ENCODE measurements at regions not wholly inside any gene's neighbourhood (a gene's known extent, or its start where the extent isn't known, plus 50 kb on each side); places are given as distances from the start of the nearest gene placed in this dataset.
"Not testable (repeated sequence)": the region's sequence is repeated elsewhere in the genome, so short reads cannot be mapped to it uniquely, and the experiment has no call there.

DNA sequence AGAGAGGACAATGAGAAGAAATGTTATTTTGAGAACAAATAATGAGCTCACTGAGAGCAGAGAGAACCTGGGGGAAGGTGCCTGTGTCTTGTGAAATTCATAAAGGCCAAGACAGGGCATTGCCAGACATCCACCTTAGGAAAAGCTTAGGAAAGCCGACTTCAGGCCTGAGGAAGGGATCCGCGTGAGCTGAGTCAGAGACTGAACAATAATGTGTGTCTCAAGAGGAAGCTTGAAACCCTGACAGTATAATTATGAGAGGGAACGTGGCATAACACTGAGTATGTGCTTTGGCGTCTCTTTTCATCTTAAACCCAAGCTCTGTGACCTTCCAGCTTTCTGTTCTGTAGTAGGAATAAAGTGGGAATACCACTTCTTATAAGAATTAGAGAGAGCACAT is 307.2 kb downstream of the ACTR3B start:
- no peaks in the 10 kb centered on the region for H3K36me3 ChIP-seq (replicated peaks)
- TF ChIP-seq, protein P1, sequence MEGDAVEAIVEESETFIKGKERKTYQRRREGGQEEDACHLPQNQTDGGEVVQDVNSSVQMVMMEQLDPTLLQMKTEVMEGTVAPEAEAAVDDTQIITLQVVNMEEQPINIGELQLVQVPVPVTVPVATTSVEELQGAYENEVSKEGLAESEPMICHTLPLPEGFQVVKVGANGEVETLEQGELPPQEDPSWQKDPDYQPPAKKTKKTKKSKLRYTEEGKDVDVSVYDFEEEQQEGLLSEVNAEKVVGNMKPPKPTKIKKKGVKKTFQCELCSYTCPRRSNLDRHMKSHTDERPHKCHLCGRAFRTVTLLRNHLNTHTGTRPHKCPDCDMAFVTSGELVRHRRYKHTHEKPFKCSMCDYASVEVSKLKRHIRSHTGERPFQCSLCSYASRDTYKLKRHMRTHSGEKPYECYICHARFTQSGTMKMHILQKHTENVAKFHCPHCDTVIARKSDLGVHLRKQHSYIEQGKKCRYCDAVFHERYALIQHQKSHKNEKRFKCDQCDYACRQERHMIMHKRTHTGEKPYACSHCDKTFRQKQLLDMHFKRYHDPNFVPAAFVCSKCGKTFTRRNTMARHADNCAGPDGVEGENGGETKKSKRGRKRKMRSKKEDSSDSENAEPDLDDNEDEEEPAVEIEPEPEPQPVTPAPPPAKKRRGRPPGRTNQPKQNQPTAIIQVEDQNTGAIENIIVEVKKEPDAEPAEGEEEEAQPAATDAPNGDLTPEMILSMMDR (IDR thresholded peaks at IDR 0.05; ENCODE audit: low read depth, low read length, missing control alignments), result no peak
- H3K4me3 ChIP-seq (ENCODE audit: low read depth, low read length), result no peak overlapping the region
- no peaks in the 10 kb centered on the region for H3K27me3 ChIP-seq (replicated peaks)
- no peak overlapping the region for H3K27ac ChIP-seq
- DNase-seq, result no peak
- in situ Hi-C loops (cut with HindIII; ENCODE audit: low pct_ligation_motif_present, low sequenced_read_pairs), result no loop called here

DNA sequence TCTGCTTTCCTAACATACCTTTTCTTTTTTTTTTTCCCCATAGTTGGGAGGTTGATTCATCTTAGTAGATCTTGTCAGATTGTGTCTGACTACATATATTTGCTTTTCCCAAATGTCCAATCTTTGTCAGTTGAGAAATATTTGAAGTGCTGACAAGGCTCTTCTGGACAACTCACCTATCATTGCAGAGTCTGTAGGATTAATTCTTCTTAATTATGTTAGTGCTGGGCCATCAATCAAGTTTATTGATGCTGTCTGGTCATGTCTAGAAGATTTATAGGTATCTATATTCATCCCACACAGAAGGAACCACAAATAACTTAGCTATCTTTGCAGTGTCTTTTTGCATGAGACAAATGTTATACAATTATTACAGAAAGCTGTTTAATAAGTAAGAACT is 310.6 kb downstream of the ACTR3B start:
- Histone ChIP-seq H3K27ac (no peak overlapping the region), H3K36me3 (replicated peaks) (no peaks in the 10 kb centered on the region), H3K4me3 (ENCODE audit: low read depth, low read length) (no peak overlapping the region), H3K27me3 (replicated peaks) (no peaks in the 10 kb centered on the region)
- in situ Hi-C loops (cut with HindIII; ENCODE audit: low pct_ligation_motif_present, low sequenced_read_pairs), result no loop called here
- DNase-seq, result no peak
- TF ChIP-seq, protein P1 (IDR thresholded peaks at IDR 0.05; ENCODE audit: low read depth, low read length, missing control alignments), result no peak

DNA sequence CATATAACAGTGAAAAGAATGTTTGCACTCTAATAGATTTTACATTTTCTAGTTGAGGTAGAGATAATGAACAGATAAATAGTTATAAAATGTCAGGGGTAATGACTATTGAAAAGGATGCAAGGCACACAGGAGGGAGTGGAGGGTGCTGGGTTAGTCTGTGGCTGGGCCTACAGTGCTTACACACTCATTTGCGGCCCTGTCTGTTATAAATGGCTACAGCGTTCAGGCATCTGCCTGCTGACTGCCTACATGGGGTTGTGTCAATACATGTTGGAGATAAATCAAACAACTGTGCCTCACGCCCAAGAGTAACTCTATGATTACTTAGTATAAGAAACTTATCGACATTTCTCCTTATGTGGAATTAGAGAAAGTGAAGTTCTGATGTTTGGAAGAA is 313.3 kb downstream of the ACTR3B start:
- no peaks in the 10 kb centered on the region for H3K27me3 ChIP-seq (replicated peaks)
- no peaks in the 10 kb centered on the region for H3K36me3 ChIP-seq (replicated peaks)
- no peak overlapping the region for H3K4me3 ChIP-seq (ENCODE audit: low read depth, low read length)
- H3K27ac ChIP-seq, result no peak overlapping the region
- TF ChIP-seq, protein P1 (IDR thresholded peaks at IDR 0.05; ENCODE audit: low read depth, low read length, missing control alignments), result no peak
- no peak for DNase-seq
- in situ Hi-C loops (cut with HindIII; ENCODE audit: low pct_ligation_motif_present, low sequenced_read_pairs), result no loop called here

DNA sequence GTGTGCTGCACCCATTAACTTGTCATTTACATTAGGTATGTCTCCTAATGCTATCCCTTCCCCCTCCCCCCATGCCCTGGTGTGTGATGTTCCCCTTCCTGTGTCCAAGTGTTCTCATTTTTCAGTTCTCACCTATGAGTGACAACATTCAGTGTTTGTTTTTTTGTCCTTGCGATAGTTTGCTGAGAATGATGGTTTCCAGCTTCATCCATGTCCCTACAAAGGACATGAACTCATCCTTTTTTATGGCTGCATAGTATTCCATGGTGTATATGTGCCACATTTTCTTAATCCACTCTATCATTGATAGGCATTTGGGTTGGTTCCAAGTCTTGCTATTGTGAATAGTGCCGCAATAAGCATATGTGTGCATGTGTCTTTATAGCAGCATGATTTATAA is 316.7 kb downstream of the ACTR3B start:
- H3K27ac ChIP-seq; H3K4me3 ChIP-seq (ENCODE audit: low read depth, low read length); H3K27me3 ChIP-seq (replicated peaks); DNase-seq; in situ Hi-C loops (cut with HindIII; ENCODE audit: low pct_ligation_motif_present, low sequenced_read_pairs); H3K36me3 ChIP-seq (replicated peaks): not testable (repeated sequence)

DNA sequence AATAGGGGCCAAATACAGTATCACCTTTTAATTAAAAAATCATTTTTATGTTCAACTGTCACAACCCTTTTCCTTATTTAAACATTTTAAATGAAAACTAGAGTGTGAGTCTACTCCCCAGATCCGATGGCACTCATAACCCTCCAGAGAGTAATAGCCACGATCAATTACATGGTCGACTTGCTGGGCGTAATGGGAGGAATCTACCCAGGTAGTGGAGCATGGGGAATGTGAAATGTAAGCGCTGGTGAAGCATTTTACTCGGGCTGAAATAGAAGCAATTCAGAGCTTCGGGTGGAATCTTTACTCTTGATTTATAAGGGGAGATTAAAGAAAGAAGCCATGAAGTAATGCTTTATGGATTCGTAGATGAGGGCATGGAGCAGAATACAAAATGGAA is 321.9 kb downstream of the ACTR3B start:
- TF ChIP-seq, protein P1 (IDR thresholded peaks at IDR 0.05; ENCODE audit: low read depth, low read length, missing control alignments), result no peak
- H3K27me3 ChIP-seq (replicated peaks), result no peaks in the 10 kb centered on the region
- H3K36me3 ChIP-seq (replicated peaks), result no peaks in the 10 kb centered on the region
- in situ Hi-C loops (cut with HindIII; ENCODE audit: low pct_ligation_motif_present, low sequenced_read_pairs), result no loop called here
- no peak for DNase-seq
- H3K27ac ChIP-seq, result no peak overlapping the region
- no peak overlapping the region for H3K4me3 ChIP-seq (ENCODE audit: low read depth, low read length)

DNA sequence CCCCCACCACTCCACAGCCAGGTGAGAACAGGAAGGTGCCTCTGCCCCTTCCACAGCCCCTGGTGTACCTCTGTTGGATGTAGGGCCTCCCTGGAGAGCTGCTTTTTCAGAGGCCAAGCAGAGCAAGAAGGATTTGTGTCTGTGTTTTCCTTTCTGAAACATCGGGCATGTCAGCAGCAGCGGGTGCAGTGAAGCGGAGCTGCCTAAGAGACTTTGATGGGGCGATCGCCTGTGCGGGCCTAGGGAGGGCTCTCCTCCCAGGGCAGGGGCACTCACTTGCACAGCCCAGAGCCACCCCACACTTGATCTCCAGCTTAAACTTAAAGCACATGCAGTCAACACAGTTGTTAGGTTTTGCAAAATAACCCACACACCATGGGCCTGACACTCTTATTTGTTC is 324.7 kb downstream of the ACTR3B start:
- no peaks in the 10 kb centered on the region for H3K27me3 ChIP-seq (replicated peaks)
- DNase-seq, result no peak
- no peaks in the 10 kb centered on the region for H3K36me3 ChIP-seq (replicated peaks)
- no peak overlapping the region for H3K4me3 ChIP-seq (ENCODE audit: low read depth, low read length)
- in situ Hi-C loops (cut with HindIII; ENCODE audit: low pct_ligation_motif_present, low sequenced_read_pairs), result no loop called here
- TF ChIP-seq, protein P1 (IDR thresholded peaks at IDR 0.05; ENCODE audit: low read depth, low read length, missing control alignments), result no peak
- H3K27ac ChIP-seq, result no peak overlapping the region

Measured in brain microvascular endothelial cell (primary cell).